ENCODE measurements at regions not wholly inside any gene's neighbourhood (a gene's known extent, or its start where the extent isn't known, plus 50 kb on each side); places are given as distances from the start of the nearest gene placed in this dataset.

GRCh38 chr5:126120939-126121338, 302.3 kb upstream of the GRAMD2B start:
- TF ChIP-seq MAFK (IDR thresholded peaks at IDR 0.05; ENCODE audit: partially characterized antibody) (no peak), CTCF (IDR thresholded peaks at IDR 0.05) (no peak), RCOR1 (IDR thresholded peaks at IDR 0.05; ENCODE audit: low read depth, low read length) (no peak), CHD2 (IDR thresholded peaks at IDR 0.05; ENCODE audit: low read length, partially characterized antibody) (no peak), POLR2A (IDR thresholded peaks at IDR 0.05; ENCODE audit: low read length) (no peak), NFE2L2 (conservative IDR thresholded peaks at IDR 0.05; ENCODE audit: low read length) (no peak), RNF2 (IDR thresholded peaks at IDR 0.05; ENCODE audit: borderline replicate concordance, low read depth) (no peak), FOSL2 (IDR thresholded peaks at IDR 0.05) (no peak), FOSL2 (CRISPR knock-in tag; IDR thresholded peaks at IDR 0.05) (no peak)
